ENCODE measurements at regions not wholly inside any gene's neighbourhood (a gene's known extent, or its start where the extent isn't known, plus 50 kb on each side); places are given as distances from the start of the nearest gene placed in this dataset.
A peak's percentile ranks its signal among the peaks of the same experiment; 100 is the strongest.

- Histone ChIP-seq H3K36me3 (ENCODE audit: insufficient read depth, low read length) (no peaks in the 10 kb centered on the region), H3K9me3 (ENCODE audit: low read length) (no peaks in the 10 kb centered on the region), H3K9me2 (ENCODE audit: insufficient read depth, low read length) (no peaks in the 10 kb centered on the region), H3F3A (ENCODE audit: insufficient read depth, low read length, poor library complexity, severe bottlenecking) (no peaks in the 10 kb centered on the region), H3K4me2 (ENCODE audit: low read length) (no peak overlapping the region), H2AFZ (ENCODE audit: low read depth, low read length) (no peak overlapping the region), H3K9ac (ENCODE audit: low read length) (no peak overlapping the region), H4K20me1 (ENCODE audit: insufficient read depth) (no peaks in the 10 kb centered on the region), H3K27me3 (ENCODE audit: insufficient read depth, low read depth, low read length) (no peaks in the 10 kb centered on the region), H3K27ac (ENCODE audit: low read length) (peak overlapping the region; percentile 63), H3K79me2 (replicated peaks; ENCODE audit: insufficient read depth, low read length) (no peaks in the 10 kb centered on the region), H3K4me3 (ENCODE audit: low read length) (no peak overlapping the region)
- TF ChIP-seq POLR2AphosphoS5 (IDR thresholded peaks at IDR 0.05): no peak
- no peak for TF ChIP-seq RAD21 (conservative IDR thresholded peaks at IDR 0.05)
- no peak for TF ChIP-seq MXI1 (conservative IDR thresholded peaks at IDR 0.05; ENCODE audit: poor library complexity, severe bottlenecking)
- TF ChIP-seq TAF1 (IDR thresholded peaks at IDR 0.05; ENCODE audit: low read depth): no peak
- TF ChIP-seq SMC3 (conservative IDR thresholded peaks at IDR 0.05; ENCODE audit: poor library complexity): no peak
- no peak for TF ChIP-seq CTCF (IDR thresholded peaks at IDR 0.05; ENCODE audit: poor library complexity, severe bottlenecking)
- no peak for TF ChIP-seq REST (IDR thresholded peaks at IDR 0.05; ENCODE audit: borderline replicate concordance)
- no peak for TF ChIP-seq EZH2 (IDR thresholded peaks at IDR 0.05; ENCODE audit: borderline replicate concordance, insufficient read depth, low read length, poor library complexity, severe bottlenecking)
Observed at GRCh38 chr16:72427783-72428331, 255.9 kb upstream of the PMFBP1 start.

GRCh38 chr16:72427051-72427782 lies 255.3 kb upstream of the PMFBP1 start:
- Histone ChIP-seq H3K4me3 (ENCODE audit: low read length) (no peak overlapping the region), H3F3A (ENCODE audit: insufficient read depth, low read length, poor library complexity, severe bottlenecking) (no peaks in the 10 kb centered on the region), H3K36me3 (ENCODE audit: insufficient read depth, low read length) (no peaks in the 10 kb centered on the region), H3K27ac (ENCODE audit: low read length) (peak overlapping the region; percentile 63), H3K9ac (ENCODE audit: low read length) (no peak overlapping the region), H4K20me1 (ENCODE audit: insufficient read depth) (no peaks in the 10 kb centered on the region), H3K9me3 (ENCODE audit: low read length) (no peaks in the 10 kb centered on the region), H3K4me2 (ENCODE audit: low read length) (no peak overlapping the region), H3K9me2 (ENCODE audit: insufficient read depth, low read length) (no peaks in the 10 kb centered on the region), H3K27me3 (ENCODE audit: insufficient read depth, low read depth, low read length) (no peaks in the 10 kb centered on the region), H3K79me2 (replicated peaks; ENCODE audit: insufficient read depth, low read length) (no peaks in the 10 kb centered on the region), H2AFZ (ENCODE audit: low read depth, low read length) (no peak overlapping the region)
- TF ChIP-seq TAF1 (IDR thresholded peaks at IDR 0.05; ENCODE audit: low read depth): no peak
- no peak for TF ChIP-seq REST (IDR thresholded peaks at IDR 0.05; ENCODE audit: borderline replicate concordance)
- TF ChIP-seq CTCF (IDR thresholded peaks at IDR 0.05; ENCODE audit: poor library complexity, severe bottlenecking): no peak
- TF ChIP-seq RAD21 (conservative IDR thresholded peaks at IDR 0.05): no peak
- no peak for TF ChIP-seq EP300 (conservative IDR thresholded peaks at IDR 0.05; ENCODE audit: poor library complexity, severe bottlenecking)
- no peak for TF ChIP-seq POLR2AphosphoS5 (IDR thresholded peaks at IDR 0.05)
- no peak for TF ChIP-seq MXI1 (conservative IDR thresholded peaks at IDR 0.05; ENCODE audit: poor library complexity, severe bottlenecking)
